ENCODE measurements at regions not wholly inside any gene's neighbourhood (a gene's known extent, or its start where the extent isn't known, plus 50 kb on each side); places are given as distances from the start of the nearest gene placed in this dataset.
"Not testable (repeated sequence)": the region's sequence is repeated elsewhere in the genome, so short reads cannot be mapped to it uniquely, and the experiment has no call there.

DNA sequence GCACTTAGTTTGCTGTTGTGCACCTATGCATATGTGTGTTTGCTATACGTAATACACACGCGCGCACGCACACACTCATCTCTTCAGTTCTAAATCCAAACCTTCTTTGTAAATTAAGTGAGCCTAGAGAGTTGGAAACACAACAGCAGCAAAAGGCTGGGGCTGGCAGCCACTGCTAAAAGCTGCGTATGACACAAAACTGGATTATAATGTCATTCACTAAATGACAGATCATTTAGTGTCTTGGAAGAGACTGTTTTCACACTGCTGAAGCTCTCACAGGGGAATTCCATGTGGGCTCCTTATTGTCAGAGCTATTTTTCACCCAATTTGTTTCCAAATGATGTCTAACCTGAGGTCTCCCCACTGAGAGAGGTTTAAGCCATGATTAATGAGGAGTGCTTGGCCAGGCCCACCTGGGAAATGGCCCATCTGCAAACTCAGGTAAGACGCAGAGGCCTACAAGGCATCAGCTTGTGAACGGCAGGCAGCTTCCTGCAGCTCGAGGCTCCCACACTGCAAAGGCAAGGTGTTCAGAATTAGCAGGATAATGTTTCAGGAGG is 94.2 kb downstream of the OLIG3 start:
- no peak for DNase-seq (ENCODE audit: low spot score)

DNA sequence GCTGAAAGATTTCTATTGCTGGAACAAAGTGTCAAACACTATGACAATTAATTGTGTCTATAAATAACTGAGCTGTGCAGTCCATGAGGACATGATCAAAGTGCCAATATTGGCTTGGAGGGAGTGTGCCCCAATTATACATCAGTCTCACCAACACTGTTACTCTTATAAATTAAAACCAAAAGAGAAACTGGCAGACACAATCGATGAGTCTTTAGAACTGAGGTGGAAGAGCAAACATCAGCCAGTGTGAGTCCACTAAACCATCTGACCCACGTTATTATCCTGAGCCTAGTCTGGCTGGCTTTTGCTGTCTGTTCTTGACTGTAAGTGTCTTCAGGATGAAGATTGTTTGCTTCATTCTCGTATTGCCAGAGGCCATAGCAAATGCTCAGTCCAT is 98.9 kb downstream of the OLIG3 start:
- no peak for DNase-seq (ENCODE audit: low spot score)

DNA sequence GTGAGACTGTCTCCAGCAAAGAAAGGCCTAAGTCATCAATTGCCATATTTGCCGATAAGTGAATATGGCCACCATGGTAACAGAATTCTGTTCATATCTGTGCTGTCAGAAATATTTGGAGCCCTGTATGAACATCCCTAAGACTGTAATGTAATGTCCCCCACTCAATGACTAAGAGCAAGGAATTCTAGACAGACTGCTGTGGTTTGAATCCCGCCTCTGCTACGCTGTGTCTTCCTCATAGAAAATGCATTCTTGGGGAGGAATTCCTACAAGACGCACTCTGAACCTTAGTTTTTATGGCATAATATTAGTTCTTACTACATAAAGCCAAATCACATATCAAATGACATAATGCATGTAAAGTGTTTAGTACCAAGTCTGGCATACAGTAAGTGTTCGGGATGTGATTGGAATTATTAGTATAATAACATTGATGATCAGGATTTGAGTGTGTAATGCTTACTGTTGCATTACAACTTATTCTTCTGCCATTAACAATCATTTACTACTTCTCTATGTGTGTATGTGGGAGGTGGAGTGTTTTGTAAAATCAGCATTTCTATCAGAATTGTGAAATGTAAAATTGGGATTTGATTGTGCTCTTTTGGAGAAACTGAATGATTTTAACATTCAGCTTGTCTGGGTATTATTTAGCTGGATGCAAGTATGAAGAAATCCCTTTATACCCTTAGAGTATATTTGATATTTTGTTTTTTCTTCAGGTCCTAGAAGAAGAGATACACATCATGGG is 103.0 kb downstream of the OLIG3 start:
- DNase-seq (ENCODE audit: low spot score): no peak

DNA sequence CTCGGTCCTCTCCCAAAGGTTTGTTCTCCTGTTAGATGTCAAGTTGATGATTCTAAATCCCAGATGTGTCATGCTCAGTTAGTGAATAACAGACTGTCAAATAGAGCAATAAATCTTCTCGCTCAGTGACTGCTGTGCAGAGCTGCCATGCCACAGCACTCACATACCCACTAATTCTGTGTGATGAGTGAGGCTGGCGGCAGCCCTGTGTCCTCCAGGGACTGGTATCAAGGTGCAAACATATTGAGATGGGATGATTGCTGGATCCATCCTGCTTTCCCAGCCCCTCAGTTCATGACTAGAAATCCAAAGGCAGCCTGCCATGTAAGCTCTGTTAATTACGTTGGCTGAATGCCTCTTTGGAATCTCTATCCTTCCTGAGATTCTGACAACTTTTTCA is 103.9 kb downstream of the OLIG3 start:
- DNase-seq (ENCODE audit: low spot score): no peak

DNA sequence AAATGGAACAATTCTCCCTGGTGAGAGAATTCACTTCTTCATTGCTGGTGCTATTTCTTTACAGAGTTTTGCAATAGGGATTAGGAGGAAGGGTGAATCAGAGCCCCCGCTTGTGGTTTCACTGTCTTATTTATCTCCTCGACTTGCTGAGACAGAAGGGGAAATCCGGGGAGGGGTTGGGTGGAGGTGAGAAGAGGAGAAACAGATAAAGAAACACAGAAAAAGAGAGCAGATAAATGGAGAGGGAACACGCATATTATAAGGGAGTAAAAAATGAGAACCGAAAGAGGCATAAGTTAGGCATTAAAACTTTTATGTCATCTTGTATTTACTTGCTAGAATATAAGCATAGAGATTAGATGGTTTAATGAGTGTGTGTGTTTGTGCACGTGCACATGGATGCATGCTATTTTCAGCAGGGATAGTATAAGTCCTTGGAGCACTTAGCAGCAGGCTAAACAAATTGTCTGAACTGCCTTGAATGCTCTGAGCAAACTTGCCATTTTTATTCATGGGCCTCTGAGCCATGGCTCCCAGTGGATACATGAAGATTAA is 105.0 kb downstream of the OLIG3 start:
- DNase-seq (ENCODE audit: low spot score): peak; percentile 86

DNA sequence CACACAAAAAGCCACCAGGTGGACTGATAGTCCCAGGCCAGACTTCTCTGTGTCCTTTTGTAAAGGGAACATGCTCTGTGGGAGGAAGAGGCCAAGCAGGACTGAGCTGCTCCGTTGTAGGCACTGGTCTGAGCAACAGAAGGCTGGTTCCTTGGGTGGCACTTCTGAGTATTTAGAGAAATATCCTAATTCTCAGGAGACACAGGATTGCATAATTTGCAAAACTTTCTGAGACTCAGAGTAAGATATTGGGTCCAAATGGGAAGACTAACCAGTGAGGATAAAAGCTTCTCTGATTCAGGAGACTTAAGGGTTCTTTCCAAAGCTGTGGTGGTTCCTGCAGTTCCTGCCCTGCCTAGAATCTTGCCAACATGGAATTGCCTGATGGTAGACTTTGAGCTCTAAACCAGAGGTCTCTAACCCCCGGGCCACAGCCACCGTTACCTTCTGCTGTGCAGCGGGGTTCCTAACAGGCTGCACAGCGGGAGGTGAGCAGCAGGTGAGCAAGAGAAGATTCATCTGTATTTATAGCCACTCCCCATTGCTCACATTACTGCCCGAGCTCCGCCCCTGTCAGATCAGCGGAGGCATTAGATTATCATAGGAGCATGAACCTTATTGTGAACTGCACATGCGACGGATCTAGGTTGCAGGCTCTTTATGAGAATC is 107.0 kb downstream of the OLIG3 start:
- DNase-seq (ENCODE audit: low spot score): no peak

DNA sequence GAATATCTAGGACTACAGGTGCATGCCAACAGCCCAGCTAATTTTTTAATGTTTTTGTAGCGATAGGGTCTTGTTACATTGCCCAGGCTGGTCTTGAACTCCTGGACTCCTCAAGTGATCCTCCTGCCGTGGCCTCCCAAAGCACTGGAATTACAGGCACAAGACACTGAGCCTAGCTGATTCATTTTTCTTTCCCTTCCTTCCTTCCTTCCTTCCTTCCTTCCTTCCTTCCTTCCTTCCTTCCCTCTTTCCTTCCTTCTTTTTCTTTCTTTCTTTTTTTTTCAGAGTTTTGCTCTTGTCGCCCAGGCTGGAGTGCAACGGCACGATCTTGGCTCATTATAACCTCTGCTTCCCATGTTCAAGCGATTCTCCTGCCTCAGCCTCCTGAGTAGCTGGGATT is 110.9 kb downstream of the OLIG3 start:
- not testable (repeated sequence) for DNase-seq (ENCODE audit: low spot score)

DNA sequence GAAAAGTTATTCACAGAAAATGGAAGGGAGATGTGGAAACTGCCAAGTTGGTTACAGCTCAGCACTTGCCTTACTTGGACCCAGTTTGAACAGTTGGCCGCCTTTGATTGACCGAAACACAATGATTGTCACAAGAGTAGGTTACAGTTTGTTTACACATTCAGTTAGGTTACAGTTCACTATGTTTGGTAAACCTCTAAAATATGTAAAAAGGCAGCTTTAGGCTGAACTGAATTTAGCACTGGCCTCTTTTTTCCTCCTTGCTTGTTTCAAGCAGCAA is 116.2 kb downstream of the OLIG3 start:
- no peak for DNase-seq (ENCODE audit: low spot score)

DNA sequence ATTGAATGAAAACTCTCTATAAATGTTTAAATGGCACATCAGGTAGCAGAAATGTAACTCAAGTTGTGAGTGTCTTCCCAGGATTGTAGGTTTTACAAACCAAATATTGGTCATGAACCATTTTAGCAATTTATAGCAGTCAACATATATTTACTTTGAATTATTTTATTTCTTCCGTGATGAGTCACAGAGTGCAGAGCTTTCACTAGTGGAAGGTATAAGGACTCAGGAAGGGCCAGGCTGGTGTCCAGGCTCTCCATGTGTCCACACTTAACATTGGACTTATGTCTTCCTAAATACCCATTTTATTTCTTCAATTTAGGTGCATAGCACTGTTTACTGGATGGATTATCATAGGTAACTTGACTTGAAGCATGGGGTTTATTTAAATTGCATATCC is 120.9 kb downstream of the OLIG3 start:
- no peak for DNase-seq (ENCODE audit: low spot score)

DNA sequence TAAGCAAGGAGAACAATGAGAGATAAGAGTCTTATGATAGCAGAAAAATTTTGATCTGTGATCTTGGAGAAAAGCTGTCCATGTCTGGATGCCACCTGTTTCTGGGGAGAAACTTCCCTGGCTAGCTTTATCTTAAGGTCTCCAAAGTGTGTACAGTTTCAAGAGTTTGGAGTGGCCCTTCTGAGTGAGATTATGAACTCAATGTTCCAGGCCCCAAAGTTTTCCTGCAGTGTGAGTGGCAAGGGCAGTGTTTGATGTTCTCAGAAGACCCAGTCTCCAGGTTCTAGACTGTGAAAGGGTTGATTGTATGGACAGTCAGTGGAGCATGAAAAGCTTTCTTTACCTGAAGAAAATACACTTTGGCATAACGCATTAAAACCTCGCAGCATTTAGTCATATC is 121.7 kb downstream of the OLIG3 start:
- no peak for DNase-seq (ENCODE audit: low spot score)

DNA sequence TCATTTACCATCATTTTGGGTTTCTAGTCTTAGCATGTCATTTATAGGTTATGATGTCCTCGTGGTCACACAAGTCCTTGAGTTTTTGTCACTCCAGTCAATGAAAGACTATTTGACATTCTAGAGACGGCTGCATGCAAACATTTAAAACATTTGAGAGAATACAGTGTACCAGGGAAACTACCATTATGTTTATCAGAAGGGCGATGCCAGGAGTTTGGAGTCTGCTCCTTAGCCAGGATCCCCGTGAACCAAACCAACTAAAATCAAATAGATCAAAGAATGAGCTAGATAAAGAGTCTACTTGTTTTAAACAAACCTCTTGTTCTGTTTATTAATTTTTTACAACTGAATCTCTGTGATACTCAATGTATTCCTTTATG is 122.6 kb downstream of the OLIG3 start:
- DNase-seq (ENCODE audit: low spot score): no peak

DNA sequence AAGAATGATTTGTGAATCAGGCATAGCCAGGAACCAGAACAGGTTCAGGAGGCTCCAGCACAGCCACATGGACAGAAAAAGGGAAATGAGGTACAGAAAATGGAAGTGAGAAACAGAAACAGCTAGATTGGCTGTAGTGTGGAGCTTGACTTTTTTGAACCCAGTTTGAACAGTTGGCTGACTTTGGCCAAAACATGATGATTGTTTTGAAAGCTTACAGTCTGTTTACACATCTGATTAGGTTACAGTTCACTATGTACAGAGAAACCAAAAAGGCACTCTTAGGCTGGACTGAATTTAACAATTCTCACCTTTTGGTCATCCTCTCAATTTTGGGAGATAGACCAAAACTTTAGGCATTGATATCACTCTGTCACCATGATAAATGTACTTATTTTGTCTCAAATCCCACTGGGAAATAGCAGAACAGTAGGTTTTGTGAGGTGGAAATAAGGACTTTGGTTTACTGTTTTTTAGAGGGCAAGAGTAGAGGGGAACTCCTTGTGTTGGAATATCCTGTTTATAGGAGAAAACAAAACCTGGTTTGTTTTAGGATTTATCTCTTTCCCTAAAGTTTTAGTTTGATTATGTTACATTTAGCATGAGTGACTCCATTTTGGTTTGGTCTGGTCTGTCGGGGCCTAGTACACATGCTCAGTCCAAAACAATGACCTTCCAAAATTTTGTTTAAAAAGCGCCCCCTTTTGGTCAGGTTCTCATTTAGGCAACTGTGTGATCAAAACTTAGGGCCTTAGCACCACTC is 123.1 kb downstream of the OLIG3 start:
- no peak for DNase-seq (ENCODE audit: low spot score)

DNA sequence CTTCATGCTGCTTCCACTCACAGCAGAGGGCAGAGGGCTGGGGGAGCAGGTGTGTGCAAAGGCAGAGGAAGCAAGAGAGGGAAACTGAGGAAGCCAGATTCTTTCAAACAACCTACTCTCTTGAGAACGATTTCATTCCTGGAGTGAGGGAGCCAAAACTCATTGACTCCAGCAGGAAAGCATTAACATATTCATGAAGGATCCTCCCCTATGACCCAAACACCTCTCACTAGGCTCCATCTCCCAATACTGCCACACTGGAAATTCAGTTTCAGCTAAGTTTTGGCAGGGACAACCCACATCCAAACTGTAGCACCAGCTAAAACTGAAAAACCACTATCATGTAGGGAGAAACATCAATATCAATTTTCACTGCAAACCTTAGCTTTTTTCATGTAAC is 125.1 kb downstream of the OLIG3 start:
- no peak for DNase-seq (ENCODE audit: low spot score)

DNA sequence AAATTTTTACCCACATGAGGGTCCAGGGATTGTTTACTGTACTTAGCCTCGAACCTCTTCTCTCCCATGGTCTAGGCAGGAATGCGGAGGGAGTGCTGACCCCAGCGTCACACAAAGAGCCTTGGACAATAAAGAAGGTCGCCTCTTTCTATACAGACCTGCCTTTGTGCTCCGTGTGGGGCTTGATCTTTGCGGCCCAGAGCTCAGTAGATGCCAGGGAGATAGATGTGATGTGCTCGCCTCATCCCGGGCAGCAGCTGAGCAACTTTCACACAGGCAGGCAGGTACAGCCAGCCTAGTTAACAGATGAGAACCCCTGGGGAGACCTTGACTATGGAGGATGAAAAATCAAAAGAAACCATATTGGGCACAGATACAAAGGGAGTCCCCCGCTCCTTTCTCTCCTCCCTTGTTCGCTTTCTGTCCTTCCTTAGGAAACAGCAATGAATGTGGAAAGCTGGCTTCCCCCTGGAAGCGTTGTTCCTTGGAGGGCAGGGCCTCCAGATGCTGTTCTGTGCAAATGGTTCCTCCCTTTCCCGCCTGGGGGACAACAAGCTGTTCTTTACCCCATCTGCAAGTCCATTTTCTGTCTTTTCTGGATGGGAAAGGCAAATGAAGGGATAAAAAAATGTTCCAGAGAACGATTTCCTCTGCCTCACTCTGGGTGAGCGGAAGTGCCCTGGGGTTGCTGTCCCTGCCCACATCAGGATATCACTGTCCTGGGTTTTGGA is 128.3 kb downstream of the OLIG3 start:
- DNase-seq (ENCODE audit: low spot score): no peak

DNA sequence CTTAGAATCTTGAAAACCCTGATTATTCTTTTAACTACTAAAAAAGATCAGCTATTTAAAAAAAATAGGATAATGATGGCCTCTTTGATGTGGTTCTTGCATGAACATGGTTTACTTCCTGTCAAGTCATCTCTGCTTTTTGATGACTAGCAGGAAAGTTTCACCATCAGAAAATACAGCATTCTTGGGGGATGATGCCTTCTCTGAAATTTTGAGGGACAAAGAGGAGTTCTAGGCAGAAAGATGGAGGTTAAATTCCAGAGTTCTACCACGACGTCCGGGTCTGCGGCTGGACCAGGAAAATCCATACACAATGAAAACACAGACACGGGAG is 130.4 kb downstream of the OLIG3 start:
- DNase-seq (ENCODE audit: low spot score): peak; percentile 56

DNA sequence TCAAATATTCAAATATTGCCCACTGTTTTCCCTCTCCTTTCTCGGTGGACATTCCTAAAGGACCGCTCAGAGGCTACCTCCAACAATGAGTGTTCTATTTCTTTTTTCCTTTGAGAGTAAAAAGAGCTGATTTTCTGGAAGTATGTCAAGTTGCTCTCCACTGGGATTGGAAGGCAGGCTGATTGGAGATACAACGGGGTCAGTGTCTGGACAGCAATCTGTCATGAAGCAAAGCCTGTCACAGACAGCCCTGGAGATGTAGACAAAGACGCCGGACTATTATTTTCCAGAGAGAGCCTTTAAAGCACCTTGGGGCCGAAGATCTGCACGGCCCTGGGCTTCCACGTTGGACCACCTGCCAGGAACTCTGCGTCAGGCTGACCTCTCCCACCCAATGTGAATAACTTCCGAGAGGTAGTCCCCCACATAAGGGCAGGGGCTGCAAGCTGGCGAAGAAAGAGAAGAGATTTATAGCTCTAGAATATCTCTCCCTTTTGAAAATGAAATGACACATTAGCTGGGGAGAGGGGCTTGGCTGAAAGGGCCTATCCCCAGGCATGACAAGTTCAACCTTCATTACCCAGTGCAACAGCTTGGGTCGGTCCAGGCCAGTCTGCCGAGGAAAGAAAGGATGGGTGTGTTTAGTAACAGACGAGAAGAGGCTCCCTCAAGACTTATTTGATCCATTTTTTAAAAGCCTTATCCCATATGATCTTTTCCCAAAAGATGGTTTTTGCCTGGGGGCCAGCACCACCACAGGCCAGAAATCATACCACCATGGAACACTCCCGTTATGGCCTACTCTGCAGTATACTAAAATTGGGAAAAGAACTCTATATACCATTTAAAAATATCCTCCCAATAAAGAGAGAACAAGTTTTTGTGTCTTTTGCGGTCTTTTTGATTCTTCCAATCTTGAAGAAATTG is 131.1 kb downstream of the OLIG3 start:
- DNase-seq (ENCODE audit: low spot score): no peak

DNA sequence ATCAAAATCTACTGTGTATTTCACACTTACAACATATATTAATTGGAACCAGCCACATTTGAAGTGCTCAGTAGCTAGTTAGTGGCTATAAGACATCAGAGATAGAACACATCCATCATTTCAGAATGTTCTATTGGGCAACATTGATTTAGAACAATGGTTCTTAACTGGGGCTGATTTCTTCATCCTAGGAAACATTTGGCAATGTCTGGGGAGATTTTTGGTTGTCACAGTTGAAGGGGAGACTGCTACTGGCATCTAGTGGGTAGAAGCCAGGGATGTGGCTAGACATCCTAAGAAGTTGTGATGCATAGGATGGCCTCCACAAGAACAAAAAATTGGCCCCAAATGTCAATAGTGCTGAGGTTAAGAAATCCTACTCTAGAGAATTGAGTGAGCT is 132.5 kb downstream of the OLIG3 start:
- DNase-seq (ENCODE audit: low spot score): no peak

DNA sequence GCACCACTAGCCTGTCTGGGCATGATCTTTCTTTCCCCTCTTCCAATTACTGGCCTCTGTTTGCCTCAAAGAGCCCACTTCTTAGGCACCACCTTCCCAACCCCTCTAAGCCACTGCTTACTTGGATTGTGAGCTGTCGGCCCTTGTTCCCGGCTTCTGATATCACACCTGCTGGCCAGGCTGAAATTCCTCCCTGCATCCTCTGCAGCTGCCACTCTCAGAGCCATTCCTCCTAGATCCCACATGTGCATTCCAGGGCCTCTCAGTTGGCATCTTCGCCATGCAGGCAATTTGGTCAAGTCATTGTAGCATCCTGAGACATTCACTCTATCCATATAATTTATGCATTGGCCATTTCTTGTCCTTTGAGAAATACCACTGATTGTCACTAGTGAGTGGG is 135.9 kb downstream of the OLIG3 start:
- no peak for DNase-seq (ENCODE audit: low spot score)

DNA sequence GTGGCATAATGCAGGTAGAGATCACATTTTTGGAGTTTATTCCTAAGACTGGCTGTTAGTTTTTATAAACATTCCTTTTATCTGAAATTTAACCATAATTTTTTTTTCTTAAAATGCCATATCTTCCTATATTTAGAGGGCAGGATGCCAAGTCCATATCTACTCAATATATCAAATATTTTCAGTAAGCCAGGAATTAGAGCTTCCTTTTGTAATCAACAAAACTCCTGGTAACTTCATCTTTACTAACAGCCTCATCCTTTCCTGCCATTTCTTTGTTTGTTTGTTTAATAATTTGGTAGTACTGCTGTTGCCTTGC is 136.3 kb downstream of the OLIG3 start:
- no peak for DNase-seq (ENCODE audit: low spot score)

DNA sequence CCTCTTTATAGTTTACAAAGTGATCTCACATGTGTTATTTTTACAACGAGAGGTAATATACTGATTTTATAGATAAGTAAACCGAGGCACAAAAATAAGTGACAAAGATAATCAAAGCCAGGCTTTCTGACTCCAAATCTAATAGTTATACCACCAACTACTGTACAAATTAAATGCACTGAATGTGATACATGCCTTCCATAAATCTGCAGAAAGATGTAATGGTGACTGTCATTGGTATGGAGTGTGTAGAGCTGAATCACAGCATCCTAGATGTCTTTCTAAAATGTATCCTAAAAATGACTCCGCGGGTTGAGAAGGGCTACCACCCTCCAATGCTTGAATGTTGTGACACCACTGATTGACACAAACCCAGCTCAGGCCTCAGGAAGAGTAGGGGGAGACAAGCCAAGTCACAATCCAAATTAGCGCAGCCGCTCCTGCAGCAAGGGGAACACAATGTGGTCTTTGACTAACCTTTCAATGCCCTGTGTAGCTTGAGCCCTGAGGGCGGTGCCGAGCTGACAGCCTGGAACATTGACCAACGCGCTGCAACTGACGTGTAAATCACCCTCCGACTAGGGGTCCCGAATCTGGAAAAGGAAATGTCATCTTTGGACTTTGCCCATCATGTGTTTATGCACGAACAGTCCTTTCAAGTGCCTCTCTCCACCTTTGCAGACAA is 136.8 kb downstream of the OLIG3 start:
- no peak for DNase-seq (ENCODE audit: low spot score)

Measured in CD4-positive, alpha-beta T cell treated with Interleukin-6 at 100 ng/mL for 8 hours (primary cell).